Heart right ventricle (tissue), 16 donors: ENCODE measurements at regions not wholly inside any gene's neighbourhood (a gene's known extent, or its start where the extent isn't known, plus 50 kb on each side); places are given as distances from the start of the nearest gene placed in this dataset.

Experiments used
- ATAC-seq, 8 donors: fragments of 200-7000 bp; cut with Tn5 transposase; one replicate each; pipeline ENCODE4 v1.9.1; 2020; ENCODE audit warnings: mild to moderate bottlenecking in 8 of 8, moderate library complexity in 8 of 8, moderate number of reproducible peaks in 1 of 8
- DNase-seq, 2 donors: peaks; one replicate each; pipeline ENCODE4 v3.0.0-alpha.2; 2020
- H3K27ac ChIP-seq, 10 donors: fragments of 200-600 bp; sonication (generic) in 2 of 10; one replicate each; pipeline versions ENCODE4 v1.5.0 to v1.8.0; 2020 to 2022; ENCODE audit warnings: mild to moderate bottlenecking in 3 of 10
- H3K27me3 ChIP-seq, 7 donors: fragments of 200-600 bp; one replicate each; pipeline ENCODE4 v1.8.0; 2021 to 2022; ENCODE audit warnings: mild to moderate bottlenecking in 2 of 7
- H3K36me3 ChIP-seq, 9 donors: fragments of 200-600 bp; sonication (generic) in 1 of 9; one replicate each; pipeline versions ENCODE4 v1.5.0 to v1.8.0; 2020 to 2022; ENCODE audit warnings: mild to moderate bottlenecking in 2 of 9
- H3K4me1 ChIP-seq, 9 donors: fragments of 200-600 bp; sonication (generic) in 1 of 9; one replicate each; pipeline versions ENCODE4 v1.5.0 to v1.8.0; 2020 to 2022; ENCODE audit warnings: mild to moderate bottlenecking in 4 of 9
- H3K4me3 ChIP-seq, 10 donors: fragments of 200-600 bp; sonication (generic) in 2 of 10; one replicate each; pipeline versions ENCODE4 v1.5.0 to v1.8.0; 2020 to 2022; ENCODE audit warnings: mild to moderate bottlenecking in 7 of 10, moderate library complexity in 2 of 10
- H3K9me3 ChIP-seq, 11 donors: fragments of 200-600 bp in 10 of 11; sonication (generic) in 2 of 11; one replicate each; pipeline versions ENCODE4 v1.5.0 to v1.8.0; 2013 to 2022; ENCODE audit warnings: mild to moderate bottlenecking in 2 of 11, control low read depth in 1 of 11, moderate library complexity in 1 of 11
- whole genome bisulfite sequencing, 2 donors: extraction: QIAGEN DNeasy Blood & Tissue Kit; methylation state at CpG; one replicate each; pipeline ENCODE4 v1.1.7; 2013; ENCODE audit warnings: inconsistent platforms in 1 of 2; 5-methylcytosine and 5-hydroxymethylcytosine counted together
- intact Hi-C, 10 donors: fragments of 100-400 bp; cut with DNase I; formaldehyde crosslinking; loops; one replicate each; pipeline versions ENCODE4 v1.11.1 to v1.14.2; 2022
- TF ChIP-seq, protein P1 (sequence below), 9 donors: fragments of 200-600 bp; sonication (generic) in 2 of 9; IDR thresholded peaks; one replicate each; pipeline versions ENCODE4 v1.5.0 to v1.8.0; 2021 to 2022; ENCODE audit warnings: antibody characterized with exemption in 9 of 9, mild to moderate bottlenecking in 5 of 9, moderate library complexity in 1 of 9
- donor health status: Arrhythmogenic right ventricular cardiomyopathy.
- donor health status: ischemic (EF 13 %, LVEDD 7.1; RV severe dilation, severe dysfunction).
- donor health status: healthy with polysubstance abuse.
- donor health status: DM: no; HTN: yes; CAD: no.
- donor health status: DM: no; HTN: no; CAD: no.
- donor health status: ischemic (EF 25% LVEDD 6.9; RV normal size, moderate dysfunction).
- donor health status: ischemic (EF 25% LVEDD 5.7; RV mildly dilated, moderate dysfunction).
- donor health status: healthy.
- donor health status: DM: yes; HTN: yes; CAD: no.
- donor health status: Ischemic cardiomyopathy.
- donor health status: ischemic (EF 35%, LVEDD 5.7; RV mildly dilated, moderate dysfunction).
- donor health status: nonischemic (EF 11% LVEDD 7.7; RV severe dilation, severe dysfunction).
- donor health status: DM: yes; HTN: yes; CAD: no.
- donor health status: PGD.
- donor health status: ischemic (EF 29% LVEDD 5.4; RV normal size, mild dysfunction).
- donor health status: nonischemic (EF 23%, LVEDD 6.1; RV moderate dilation, normal function).

DNA sequence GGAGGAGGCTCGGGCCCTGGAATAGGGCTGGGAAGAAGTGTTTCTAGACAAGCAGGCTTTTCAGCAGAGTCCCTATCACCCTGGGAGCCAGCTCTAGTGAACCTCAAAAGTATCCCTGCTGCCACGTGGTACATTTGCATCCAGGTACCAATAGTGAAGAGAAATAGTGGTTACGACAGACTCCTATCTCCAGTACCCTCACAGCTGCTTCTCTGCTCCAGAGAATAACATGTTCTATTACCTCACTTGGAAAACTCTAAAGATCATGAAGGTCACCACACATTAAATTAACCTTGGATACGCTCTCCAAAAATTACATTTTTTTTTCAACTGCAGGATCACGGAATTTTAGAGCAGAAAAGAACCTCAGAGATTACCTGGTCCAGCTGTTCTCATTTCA, 230.4 kb upstream of the PLD5 start:
- 59 to 72% methylated on average over 5 of the region's 5 CpGs for WGBS, 2 donors
- ATAC-seq, result peak in 1 of 8 donors; percentile 67
- TF ChIP-seq, protein P1, sequence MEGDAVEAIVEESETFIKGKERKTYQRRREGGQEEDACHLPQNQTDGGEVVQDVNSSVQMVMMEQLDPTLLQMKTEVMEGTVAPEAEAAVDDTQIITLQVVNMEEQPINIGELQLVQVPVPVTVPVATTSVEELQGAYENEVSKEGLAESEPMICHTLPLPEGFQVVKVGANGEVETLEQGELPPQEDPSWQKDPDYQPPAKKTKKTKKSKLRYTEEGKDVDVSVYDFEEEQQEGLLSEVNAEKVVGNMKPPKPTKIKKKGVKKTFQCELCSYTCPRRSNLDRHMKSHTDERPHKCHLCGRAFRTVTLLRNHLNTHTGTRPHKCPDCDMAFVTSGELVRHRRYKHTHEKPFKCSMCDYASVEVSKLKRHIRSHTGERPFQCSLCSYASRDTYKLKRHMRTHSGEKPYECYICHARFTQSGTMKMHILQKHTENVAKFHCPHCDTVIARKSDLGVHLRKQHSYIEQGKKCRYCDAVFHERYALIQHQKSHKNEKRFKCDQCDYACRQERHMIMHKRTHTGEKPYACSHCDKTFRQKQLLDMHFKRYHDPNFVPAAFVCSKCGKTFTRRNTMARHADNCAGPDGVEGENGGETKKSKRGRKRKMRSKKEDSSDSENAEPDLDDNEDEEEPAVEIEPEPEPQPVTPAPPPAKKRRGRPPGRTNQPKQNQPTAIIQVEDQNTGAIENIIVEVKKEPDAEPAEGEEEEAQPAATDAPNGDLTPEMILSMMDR (IDR thresholded peaks at IDR 0.05), result no peak

DNA sequence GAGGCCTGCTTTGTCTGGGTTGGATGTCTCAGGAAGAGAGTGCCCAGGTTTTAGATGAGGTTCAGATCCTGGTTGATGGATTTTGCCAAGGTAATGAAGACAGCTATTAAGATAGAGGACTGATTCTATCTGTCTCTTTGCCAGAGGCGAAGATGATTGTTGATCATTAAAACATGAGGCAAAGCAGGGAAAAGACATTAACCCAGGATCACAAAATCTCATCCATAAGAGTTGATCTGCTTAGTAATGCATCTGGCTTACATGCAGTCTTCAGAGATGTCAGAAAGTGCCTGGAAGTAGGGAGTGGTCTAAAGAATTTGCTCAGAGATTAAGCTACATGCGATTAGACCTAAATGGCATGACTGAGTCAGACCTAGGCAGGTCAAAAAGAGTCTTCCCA, 229.6 kb upstream of the PLD5 start:
- no peak overlapping the region for H3K27ac ChIP-seq
- no peak overlapping the region for H3K4me3 ChIP-seq
- intact Hi-C loops, result no loop called here
- no peaks in the 10 kb centered on the region for H3K36me3 ChIP-seq
- no peaks in the 10 kb centered on the region for H3K27me3 ChIP-seq
- WGBS, 2 donors, result 65 to 70% methylated on average over 2 of the region's 2 CpGs
- no peak for ATAC-seq
- H3K4me1 ChIP-seq, result no peaks in the 10 kb centered on the region
- DNase-seq, result no peak
- TF ChIP-seq, protein P1 (IDR thresholded peaks at IDR 0.05), result no peak
- peaks cover 0 to 14% (median 0%) of the 10 kb centered on the region in 11 donors for H3K9me3 ChIP-seq

More for the DNA sequence above, 230.4 kb upstream of the PLD5 start:
- no peaks in the 10 kb centered on the region for H3K4me1 ChIP-seq
- no peak overlapping the region for H3K4me3 ChIP-seq
- peaks cover 0 to 14% (median 0%) of the 10 kb centered on the region in 11 donors for H3K9me3 ChIP-seq
- no peaks in the 10 kb centered on the region for H3K27me3 ChIP-seq
- intact Hi-C loops, result no loop called here
- H3K27ac ChIP-seq, result no peak overlapping the region
- no peaks in the 10 kb centered on the region for H3K36me3 ChIP-seq
- DNase-seq, result no peak

- H3K9me3 ChIP-seq, result peaks cover 0 to 19% (median 0%) of the 10 kb centered on the region in 11 donors
- peaks cover 0 to 5% (median 0%) of the 10 kb centered on the region in 9 donors for H3K4me1 ChIP-seq
- no peaks in the 10 kb centered on the region for H3K36me3 ChIP-seq
- intact Hi-C loops, result no loop called here
- no peak overlapping the region for H3K4me3 ChIP-seq
- H3K27ac ChIP-seq, result no peak overlapping the region
- WGBS, 2 donors, result 84 to 86% methylated on average over 5 of the region's 5 CpGs
- ATAC-seq (no peak), DNase-seq (no peak)
- H3K27me3 ChIP-seq, result no peaks in the 10 kb centered on the region
- TF ChIP-seq, protein P1 (IDR thresholded peaks at IDR 0.05), result no peak
Observed at GRCh38 chr1:242747233-242747632, 222.7 kb upstream of the PLD5 start.

DNA sequence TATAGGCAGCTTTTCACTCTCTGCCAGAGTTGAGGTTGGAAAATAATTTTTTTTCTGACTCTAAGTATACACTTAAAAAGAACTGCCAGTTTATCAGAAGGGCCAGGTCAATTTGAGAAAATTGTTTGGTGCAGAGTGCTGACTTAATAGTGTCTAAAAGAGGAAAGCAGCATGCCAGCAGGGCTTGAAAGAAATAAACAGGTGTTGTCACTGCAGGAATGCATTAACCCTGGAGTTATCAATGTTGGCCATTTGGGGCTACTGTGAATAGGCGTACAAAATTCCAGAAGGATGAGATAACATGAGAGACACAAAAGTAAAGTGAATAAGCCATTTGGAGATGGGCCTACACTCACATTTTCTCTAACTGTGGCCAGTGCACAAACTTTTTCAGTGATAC, 220.6 kb upstream of the PLD5 start:
- Histone ChIP-seq H3K36me3 (no peaks in the 10 kb centered on the region), H3K27ac (peak overlapping the region in 1 of 10 donors; percentile 26), H3K27me3 (no peaks in the 10 kb centered on the region), H3K9me3 (peaks cover 0 to 17% (median 0%) of the 10 kb centered on the region in 11 donors), H3K4me1 (peaks cover 0 to 5% (median 0%) of the 10 kb centered on the region in 9 donors), H3K4me3 (no peak overlapping the region)
- DNase-seq (no peak), ATAC-seq (peak in 1 of 8 donors; percentile 75)
- WGBS, 2 donors, result 11 to 12% methylated on average over 1 of the region's 1 CpG
- intact Hi-C loops, result no loop called here
- TF ChIP-seq, protein P1 (IDR thresholded peaks at IDR 0.05), result no peak
